Effector memory CD4-positive, alpha-beta T cell (primary cell): ENCODE measurements at regions not wholly inside any gene's neighbourhood (a gene's known extent, or its start where the extent isn't known, plus 50 kb on each side); places are given as distances from the start of the nearest gene placed in this dataset.

ENCODE experiments used
- DNase-seq, 3 donors: peaks; one replicate each; pipeline ENCODE4 v3.0.0-alpha.2; 2020
- H3K27ac ChIP-seq: 2 replicates; pipeline ENCODE4 v1.7.0; 2013; ENCODE audit warnings: mild to moderate bottlenecking, low read length, moderate library complexity; ENCODE audit not compliant: insufficient read depth, poor library complexity, severe bottlenecking
- H3K27me3 ChIP-seq: replicated peaks from 2 replicates; pipeline ENCODE4 v1.7.0; 2013; ENCODE audit warnings: mild to moderate bottlenecking, low read length; ENCODE audit not compliant: insufficient read depth, control insufficient read depth, poor library complexity, severe bottlenecking
- H3K36me3 ChIP-seq: 2 replicates; pipeline ENCODE4 v1.7.0; 2013; ENCODE audit warnings: mild to moderate bottlenecking, low read length, moderate library complexity; ENCODE audit not compliant: control insufficient read depth, insufficient read depth
- H3K4me1 ChIP-seq: 2 replicates; pipeline ENCODE4 v1.7.0; 2013; ENCODE audit warnings: low read length, mild to moderate bottlenecking; ENCODE audit not compliant: control insufficient read depth, insufficient read depth, poor library complexity, severe bottlenecking
- H3K4me3 ChIP-seq: 2 replicates; pipeline ENCODE4 v1.7.0; 2013; ENCODE audit warnings: low read length, low read depth, mild to moderate bottlenecking; ENCODE audit not compliant: insufficient read depth, poor library complexity, severe bottlenecking
- H3K9me3 ChIP-seq: 2 replicates; pipeline ENCODE4 v1.7.0; 2013; ENCODE audit warnings: mild to moderate bottlenecking, low read length, moderate library complexity; ENCODE audit not compliant: control insufficient read depth

DNA sequence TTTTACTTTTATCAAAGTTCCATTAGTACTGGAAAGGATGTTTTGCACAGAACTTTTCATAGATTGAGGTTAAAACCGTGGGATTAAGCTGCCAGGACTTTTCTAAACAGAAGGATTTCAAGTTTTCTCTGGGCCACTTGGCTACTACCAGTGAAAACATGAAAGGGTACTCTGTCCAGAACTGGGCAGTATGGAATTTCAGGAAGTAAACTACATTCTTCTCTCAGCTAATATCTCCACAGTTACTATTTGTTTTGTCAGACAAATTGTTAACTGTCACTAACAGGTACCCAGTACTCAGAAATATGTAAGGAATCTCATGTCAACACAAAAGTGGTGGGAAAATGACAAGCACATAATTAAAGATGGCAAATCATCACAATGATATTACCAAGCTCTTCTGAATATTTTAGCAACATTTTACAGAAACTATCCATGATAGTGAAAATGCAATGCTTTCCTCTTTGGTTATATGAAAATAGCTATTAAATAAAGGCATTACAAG, 454.4 kb downstream of the C4orf33 start:
- no peak for DNase-seq
- Histone ChIP-seq H3K36me3 (no peaks in the 10 kb centered on the region), H3K27me3 (no peaks in the 10 kb centered on the region), H3K9me3 (no peaks in the 10 kb centered on the region), H3K27ac (no peak overlapping the region), H3K4me1 (no peaks in the 10 kb centered on the region), H3K4me3 (no peak overlapping the region)

DNA sequence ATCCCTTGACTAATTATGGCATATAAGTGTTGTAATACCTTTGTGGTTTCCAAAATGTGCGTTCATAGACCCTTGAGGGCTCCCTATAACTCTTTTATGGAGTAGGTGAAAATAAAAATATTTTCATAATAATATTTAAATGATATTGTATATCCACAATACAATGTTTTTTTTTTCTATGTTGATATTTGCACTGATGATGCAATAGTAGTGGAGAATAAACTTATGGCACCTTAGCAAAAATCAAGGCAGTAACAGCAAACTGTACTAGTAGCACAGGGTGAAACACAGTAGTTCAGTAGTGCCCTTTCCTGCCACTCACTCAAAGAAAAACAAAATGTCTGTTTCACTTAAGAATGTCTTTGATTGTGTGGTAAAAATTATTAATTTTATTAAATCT, 465.3 kb downstream of the C4orf33 start:
- H3K36me3 ChIP-seq = no peaks in the 10 kb centered on the region
- H3K27ac ChIP-seq = no peak overlapping the region
- H3K27me3 ChIP-seq = no peaks in the 10 kb centered on the region
- no peak overlapping the region for H3K4me3 ChIP-seq
- no peaks in the 10 kb centered on the region for H3K4me1 ChIP-seq
- DNase-seq = no peak
- H3K9me3 ChIP-seq = no peaks in the 10 kb centered on the region

DNA sequence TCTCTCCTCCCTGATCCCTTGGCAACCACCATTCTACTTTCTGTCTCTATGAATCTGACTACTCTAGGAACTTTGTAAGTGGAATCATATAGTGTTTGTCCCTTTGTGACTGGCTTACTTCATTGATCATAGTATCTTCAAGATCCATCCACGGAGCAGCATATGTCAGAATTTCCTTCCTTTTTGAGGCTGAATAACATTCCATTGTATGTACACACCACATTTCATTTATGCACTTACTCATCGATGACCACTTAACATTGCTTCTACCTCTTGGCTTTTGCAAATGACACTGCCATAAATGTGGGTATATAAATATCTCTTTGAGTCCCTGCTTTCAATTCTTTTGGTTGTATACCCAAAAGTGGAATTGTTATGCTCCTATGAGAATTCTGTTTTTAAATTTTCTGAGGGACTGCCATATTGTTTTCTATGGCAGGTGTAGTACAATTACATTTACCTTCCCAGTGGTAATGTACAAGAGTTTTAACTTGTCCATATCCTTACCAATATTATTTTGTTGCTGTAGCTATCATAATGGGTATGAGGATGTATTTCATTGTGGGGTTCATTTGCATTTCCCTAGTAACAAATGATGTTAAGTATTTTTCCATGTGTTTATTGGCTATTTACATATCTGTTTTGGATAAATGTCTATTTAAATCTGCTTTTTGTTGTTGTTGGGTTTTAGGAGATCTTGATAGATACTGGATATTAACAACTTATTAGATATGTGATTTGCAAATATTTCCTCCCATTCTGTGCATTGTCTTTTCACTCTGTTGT, 466.1 kb downstream of the C4orf33 start:
- H3K9me3 ChIP-seq = no peaks in the 10 kb centered on the region
- H3K27me3 ChIP-seq = no peaks in the 10 kb centered on the region
- no peak for DNase-seq
- H3K4me3 ChIP-seq = no peak overlapping the region
- no peaks in the 10 kb centered on the region for H3K4me1 ChIP-seq
- H3K36me3 ChIP-seq = no peaks in the 10 kb centered on the region
- H3K27ac ChIP-seq = no peak overlapping the region

DNA sequence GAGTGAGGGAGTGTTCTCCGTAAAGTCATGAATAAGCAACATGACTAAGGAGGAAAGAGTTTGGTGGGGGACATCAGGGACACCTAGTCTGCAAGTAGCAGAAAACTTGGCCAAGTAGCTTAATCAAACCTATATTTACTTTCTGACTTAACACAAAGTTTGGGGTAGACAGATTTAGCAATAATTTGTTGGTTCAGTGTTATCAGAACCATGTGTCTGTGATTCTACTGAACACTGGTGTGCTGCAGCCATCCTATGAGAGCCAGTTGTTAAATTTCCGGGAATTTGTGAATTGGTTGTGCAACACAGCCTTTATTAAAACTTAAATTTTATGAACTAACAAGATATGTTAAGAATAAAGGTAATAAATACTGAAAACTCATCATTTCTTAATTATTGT, 469.3 kb downstream of the C4orf33 start:
- H3K27ac ChIP-seq = no peak overlapping the region
- DNase-seq = no peak
- H3K4me1 ChIP-seq = no peaks in the 10 kb centered on the region
- H3K4me3 ChIP-seq = no peak overlapping the region
- H3K36me3 ChIP-seq = no peaks in the 10 kb centered on the region
- no peaks in the 10 kb centered on the region for H3K27me3 ChIP-seq
- no peaks in the 10 kb centered on the region for H3K9me3 ChIP-seq

DNA sequence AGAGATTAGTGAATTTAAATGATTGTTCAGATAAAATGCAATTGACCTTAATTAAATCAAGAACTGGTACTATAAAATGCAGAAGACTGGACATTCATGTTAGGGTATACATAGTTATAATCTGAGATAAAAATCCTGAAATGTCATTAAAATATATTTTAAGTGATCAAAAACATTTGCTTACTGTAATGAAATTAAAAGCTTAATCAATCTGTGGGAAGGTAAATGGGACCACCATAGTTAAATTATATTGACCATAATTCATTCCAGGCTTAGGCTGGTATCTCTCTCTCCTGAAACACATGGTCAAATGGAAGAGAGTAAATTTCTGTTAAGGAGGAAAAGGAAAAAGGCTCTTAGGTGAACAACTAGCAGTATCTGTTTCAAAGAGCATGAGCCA, 474.4 kb downstream of the C4orf33 start:
- H3K27me3 ChIP-seq = no peaks in the 10 kb centered on the region
- H3K9me3 ChIP-seq = no peaks in the 10 kb centered on the region
- H3K4me1 ChIP-seq = no peaks in the 10 kb centered on the region
- no peak for DNase-seq
- no peak overlapping the region for H3K27ac ChIP-seq
- no peaks in the 10 kb centered on the region for H3K36me3 ChIP-seq
- H3K4me3 ChIP-seq = no peak overlapping the region

DNA sequence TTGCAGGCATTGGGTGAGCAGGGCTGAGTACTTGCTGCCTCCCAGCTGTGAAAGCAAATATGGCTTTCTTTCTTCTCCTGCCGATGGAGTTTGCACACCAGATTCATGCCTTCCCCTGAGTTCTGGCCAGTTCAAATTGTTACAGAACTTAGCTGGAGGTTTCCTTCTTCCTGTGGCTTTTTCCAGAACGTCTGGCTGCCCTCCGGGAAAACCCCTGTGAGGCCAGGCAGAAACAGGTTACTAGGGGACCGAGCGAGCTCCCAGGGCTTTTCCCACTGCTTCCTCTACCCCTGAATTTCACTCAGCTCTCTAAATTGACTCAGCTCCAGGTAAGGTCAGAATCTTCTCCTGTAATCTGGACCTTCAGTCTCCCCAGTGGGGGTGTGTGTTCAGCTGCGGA, 482.4 kb downstream of the C4orf33 start:
- H3K4me3 ChIP-seq = no peak overlapping the region
- no peak for DNase-seq
- no peak overlapping the region for H3K27ac ChIP-seq
- H3K36me3 ChIP-seq = no peaks in the 10 kb centered on the region
- no peaks in the 10 kb centered on the region for H3K27me3 ChIP-seq
- no peaks in the 10 kb centered on the region for H3K9me3 ChIP-seq
- H3K4me1 ChIP-seq = no peaks in the 10 kb centered on the region

DNA sequence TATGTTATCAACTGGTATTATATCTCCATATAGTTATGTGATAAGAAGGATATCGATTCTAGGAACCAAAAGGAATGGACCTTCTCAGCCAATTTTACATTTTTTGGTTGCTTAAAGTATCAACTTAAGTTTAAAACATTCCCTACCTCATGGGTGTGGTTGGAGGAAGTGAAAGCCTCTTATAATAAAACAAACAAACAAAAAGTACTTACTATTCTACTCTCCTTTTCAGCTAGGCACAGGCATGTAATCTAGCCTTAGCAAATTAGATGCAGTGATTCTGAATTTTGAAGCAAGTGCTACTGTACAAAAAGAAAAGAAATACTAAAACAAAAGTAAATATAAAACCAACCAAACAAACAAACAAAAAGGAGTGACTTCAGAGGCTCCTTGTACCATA, 485.4 kb downstream of the C4orf33 start:
- no peaks in the 10 kb centered on the region for H3K36me3 ChIP-seq
- no peaks in the 10 kb centered on the region for H3K9me3 ChIP-seq
- no peaks in the 10 kb centered on the region for H3K4me1 ChIP-seq
- no peaks in the 10 kb centered on the region for H3K27me3 ChIP-seq
- H3K27ac ChIP-seq = no peak overlapping the region
- DNase-seq = no peak
- H3K4me3 ChIP-seq = no peak overlapping the region

DNA sequence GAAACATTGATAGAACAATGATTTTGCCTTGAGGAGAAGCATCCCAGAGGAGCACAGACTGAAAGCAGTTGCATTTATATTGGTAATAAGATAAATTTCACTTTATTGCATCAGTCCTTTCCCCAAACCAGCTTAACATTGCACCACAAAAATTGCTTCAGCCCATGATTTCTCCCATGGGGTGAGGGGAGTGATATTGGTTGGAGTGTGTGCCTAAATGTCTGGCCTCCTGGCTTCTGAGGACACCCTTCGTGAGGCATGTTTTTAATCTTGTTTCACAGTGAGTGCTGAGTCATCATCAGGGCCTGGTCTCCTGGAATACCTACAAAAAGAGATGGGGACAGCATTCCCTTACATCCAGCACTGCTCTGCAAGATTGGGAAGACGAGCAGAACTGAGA, 487.9 kb downstream of the C4orf33 start:
- Histone ChIP-seq H3K27me3 (no peaks in the 10 kb centered on the region), H3K4me1 (no peaks in the 10 kb centered on the region), H3K4me3 (no peak overlapping the region), H3K36me3 (no peaks in the 10 kb centered on the region), H3K9me3 (no peaks in the 10 kb centered on the region), H3K27ac (no peak overlapping the region)
- DNase-seq = no peak

DNA sequence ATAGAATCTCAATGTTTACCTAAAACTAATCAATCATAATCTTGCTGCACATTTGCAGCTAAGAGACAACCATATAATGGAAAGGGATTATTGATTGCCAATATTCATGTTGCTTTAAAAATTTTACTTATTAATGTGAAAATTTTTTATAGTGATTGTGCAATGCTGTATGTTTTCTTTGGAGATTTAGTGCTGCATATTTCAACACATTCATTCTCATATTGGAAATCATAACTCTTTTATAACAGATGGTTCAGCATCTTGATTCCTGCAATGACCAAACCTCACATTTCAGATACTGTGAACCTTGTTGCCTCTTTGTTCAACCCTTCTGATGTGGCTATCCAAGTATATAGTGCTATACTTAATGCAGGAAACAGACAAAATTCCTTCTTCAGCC, 502.6 kb downstream of the C4orf33 start:
- no peak for DNase-seq
- H3K9me3 ChIP-seq = no peaks in the 10 kb centered on the region
- H3K27me3 ChIP-seq = no peaks in the 10 kb centered on the region

DNA sequence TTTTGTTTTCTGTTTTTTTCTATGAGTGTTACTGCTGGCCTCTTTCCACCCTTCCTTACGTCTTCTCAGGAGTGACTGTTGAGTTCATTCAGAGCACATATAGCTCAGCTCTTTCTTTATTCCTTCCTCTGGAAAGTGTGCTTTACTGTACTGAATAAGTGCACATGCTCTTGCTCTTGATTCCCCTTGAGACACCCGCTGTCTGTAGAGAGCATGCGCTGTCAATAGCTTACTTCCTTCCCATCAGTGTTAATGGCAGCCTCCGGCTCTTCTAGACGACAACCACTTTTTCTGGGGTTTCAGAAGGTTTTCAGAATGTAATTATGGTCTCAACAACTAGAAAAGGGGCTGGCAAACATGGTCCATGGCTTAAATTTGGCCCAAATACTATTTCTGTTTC, 504.9 kb downstream of the C4orf33 start:
- H3K36me3 ChIP-seq = no peaks in the 10 kb centered on the region

More for the DNA sequence above, 502.6 kb downstream of the C4orf33 start:
- no peaks in the 10 kb centered on the region for H3K36me3 ChIP-seq
- H3K4me3 ChIP-seq = no peak overlapping the region
- H3K4me1 ChIP-seq = no peaks in the 10 kb centered on the region
- H3K27ac ChIP-seq = no peak overlapping the region

More for the DNA sequence above, 504.9 kb downstream of the C4orf33 start:
- H3K4me1 ChIP-seq = no peaks in the 10 kb centered on the region
- H3K27me3 ChIP-seq = no peaks in the 10 kb centered on the region
- no peaks in the 10 kb centered on the region for H3K9me3 ChIP-seq
- H3K27ac ChIP-seq = no peak overlapping the region
- no peak for DNase-seq
- no peak overlapping the region for H3K4me3 ChIP-seq
